SU-DHL-6 (cell line): ENCODE measurements at regions not wholly inside any gene's neighbourhood (a gene's known extent, or its start where the extent isn't known, plus 50 kb on each side); places are given as distances from the start of the nearest gene placed in this dataset.

Experiments
- H2AFZ ChIP-seq: fragments of 200-600 bp; sonication (generic); 2 replicates; pipeline ENCODE4 v1.6.1; 2014; ENCODE audit warnings: low read depth, mild to moderate bottlenecking, moderate library complexity, mixed read lengths, antibody characterized with exemption, low read length; ENCODE audit not compliant: severe bottlenecking
- H3F3A ChIP-seq: fragments of 200-600 bp; shearing (Covaris generic); 2 replicates; pipeline ENCODE4 v1.6.0; 2016; ENCODE audit warnings: antibody characterized with exemption, mild to moderate bottlenecking; ENCODE audit not compliant: insufficient read depth
- H3K27ac ChIP-seq: fragments of 200-600 bp; sonication (generic); 2 replicates; pipeline ENCODE4 v1.5.1; 2016; ENCODE audit warnings: low read depth, mild to moderate bottlenecking, low read length, moderate library complexity, mixed read lengths
- H3K27me3 ChIP-seq: fragments of 200-600 bp; sonication (generic), shearing (Covaris generic); 2 replicates; pipeline ENCODE4 v1.6.0; 2014; ENCODE audit warnings: mild to moderate bottlenecking, low read length
- H3K36me3 ChIP-seq: fragments of 200-600 bp; sonication (generic); 2 replicates; pipeline ENCODE4 v1.6.1; 2014; ENCODE audit warnings: mild to moderate bottlenecking, low read length, mixed read lengths
- H3K4me2 ChIP-seq: fragments of 300-600, 200-600 bp; shearing (Covaris generic), sonication (generic); 2 replicates; pipeline ENCODE4 v1.6.0; 2014; ENCODE audit warnings: low read length, low read depth, mild to moderate bottlenecking; ENCODE audit not compliant: poor library complexity, severe bottlenecking
- H3K4me3 ChIP-seq: fragments of 200-600 bp; sonication (generic); 2 replicates; pipeline ENCODE4 v1.5.1; 2014; ENCODE audit warnings: antibody characterized with exemption, low read length, mild to moderate bottlenecking, mixed read lengths; ENCODE audit not compliant: insufficient read depth, poor library complexity, severe bottlenecking
- H3K79me2 ChIP-seq: fragments of 200-600 bp; sonication (generic); 2 replicates; pipeline ENCODE4 v1.6.1; 2014; ENCODE audit warnings: mild to moderate bottlenecking, low read length, moderate library complexity; ENCODE audit not compliant: insufficient read depth
- H3K9ac ChIP-seq: fragments of 200-600 bp; sonication (generic); 2 replicates; pipeline ENCODE4 v1.7.0; 2014; ENCODE audit warnings: mild to moderate bottlenecking, low read length
- H3K9me2 ChIP-seq: fragments of 200-600 bp; sonication (generic); replicated peaks from 2 replicates; pipeline ENCODE4 v1.6.1; 2014; ENCODE audit warnings: low read length; ENCODE audit not compliant: insufficient read depth
- H3K9me3 ChIP-seq: fragments of 200-600 bp; sonication (generic); 2 replicates; pipeline ENCODE4 v1.6.1; 2014; ENCODE audit warnings: low read length, mixed read lengths; ENCODE audit not compliant: insufficient read depth
- H4K20me1 ChIP-seq: fragments of 200-600 bp; sonication (generic); 2 replicates; pipeline ENCODE4 v1.6.1; 2014; ENCODE audit warnings: low read depth, mild to moderate bottlenecking, antibody characterized with exemption, low read length, moderate library complexity, mixed read lengths
- EZH2phosphoT487 ChIP-seq: fragments of 200-600 bp; sonication (generic), shearing (Covaris generic); conservative IDR thresholded peaks from 2 replicates; pipeline ENCODE4 v1.6.1; 2018; ENCODE audit warnings: mild to moderate bottlenecking, antibody characterized with exemption, low read length, moderate library complexity, mixed read lengths
- TF ChIP-seq, protein P1 (sequence below): fragments of 200-600 bp; sonication (generic); IDR thresholded peaks from one replicate; pipeline ENCODE4 v1.5.1; 2017; ENCODE audit warnings: antibody characterized with exemption, mild to moderate bottlenecking, low read length, moderate library complexity; ENCODE audit not compliant: insufficient read depth, poor library complexity, severe bottlenecking

GRCh38 chr2:236934166-236934565 lies 151.5 kb upstream of the COPS8 start:
- H3K4me3 ChIP-seq: no peak overlapping the region
- no peaks in the 10 kb centered on the region for H3K27me3 ChIP-seq
- no peaks in the 10 kb centered on the region for H3F3A ChIP-seq
- H4K20me1 ChIP-seq: no peaks in the 10 kb centered on the region
- no peaks in the 10 kb centered on the region for H3K79me2 ChIP-seq
- H2AFZ ChIP-seq: no peak overlapping the region
- H3K9ac ChIP-seq: no peak overlapping the region
- no peaks in the 10 kb centered on the region for H3K9me2 ChIP-seq
- no peaks in the 10 kb centered on the region for H3K9me3 ChIP-seq
- H3K27ac ChIP-seq: no peak overlapping the region
- TF ChIP-seq, protein P1, sequence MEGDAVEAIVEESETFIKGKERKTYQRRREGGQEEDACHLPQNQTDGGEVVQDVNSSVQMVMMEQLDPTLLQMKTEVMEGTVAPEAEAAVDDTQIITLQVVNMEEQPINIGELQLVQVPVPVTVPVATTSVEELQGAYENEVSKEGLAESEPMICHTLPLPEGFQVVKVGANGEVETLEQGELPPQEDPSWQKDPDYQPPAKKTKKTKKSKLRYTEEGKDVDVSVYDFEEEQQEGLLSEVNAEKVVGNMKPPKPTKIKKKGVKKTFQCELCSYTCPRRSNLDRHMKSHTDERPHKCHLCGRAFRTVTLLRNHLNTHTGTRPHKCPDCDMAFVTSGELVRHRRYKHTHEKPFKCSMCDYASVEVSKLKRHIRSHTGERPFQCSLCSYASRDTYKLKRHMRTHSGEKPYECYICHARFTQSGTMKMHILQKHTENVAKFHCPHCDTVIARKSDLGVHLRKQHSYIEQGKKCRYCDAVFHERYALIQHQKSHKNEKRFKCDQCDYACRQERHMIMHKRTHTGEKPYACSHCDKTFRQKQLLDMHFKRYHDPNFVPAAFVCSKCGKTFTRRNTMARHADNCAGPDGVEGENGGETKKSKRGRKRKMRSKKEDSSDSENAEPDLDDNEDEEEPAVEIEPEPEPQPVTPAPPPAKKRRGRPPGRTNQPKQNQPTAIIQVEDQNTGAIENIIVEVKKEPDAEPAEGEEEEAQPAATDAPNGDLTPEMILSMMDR: no peak
- no peak for TF ChIP-seq EZH2phosphoT487
- no peaks in the 10 kb centered on the region for H3K36me3 ChIP-seq
- no peak overlapping the region for H3K4me2 ChIP-seq

DNA sequence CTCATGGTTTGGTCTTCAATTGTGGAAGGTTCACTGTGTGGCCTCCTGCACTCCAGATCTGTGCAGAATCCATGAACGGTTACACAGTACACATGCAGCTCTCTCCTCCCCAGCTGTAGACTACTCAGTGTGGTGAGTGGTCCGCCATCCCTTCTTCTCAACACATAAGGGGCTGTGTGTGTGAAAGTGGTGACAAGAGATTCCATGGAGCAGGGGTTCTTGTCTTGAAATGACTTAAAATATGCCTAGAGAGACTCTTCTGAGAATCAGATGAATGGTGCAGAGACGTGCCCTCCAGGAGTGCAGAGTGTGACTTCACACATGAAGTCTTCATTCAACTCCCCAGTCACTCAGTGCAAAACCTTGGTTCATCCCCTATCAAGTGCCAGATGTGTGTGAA lies 151.0 kb upstream of the COPS8 start:
- Histone ChIP-seq H3F3A (no peaks in the 10 kb centered on the region), H3K27ac (no peak overlapping the region)
- TF ChIP-seq EZH2phosphoT487: no peak
- TF ChIP-seq, protein P1: no peak

GRCh38 chr2:236935083-236935482 lies 150.6 kb upstream of the COPS8 start:
- Histone ChIP-seq H3K79me2 (no peaks in the 10 kb centered on the region), H3K36me3 (no peaks in the 10 kb centered on the region)
- TF ChIP-seq, protein P1: no peak
- no peak for TF ChIP-seq EZH2phosphoT487

More for the DNA sequence above, 151.0 kb upstream of the COPS8 start:
- no peaks in the 10 kb centered on the region for H3K36me3 ChIP-seq
- no peaks in the 10 kb centered on the region for H4K20me1 ChIP-seq
- H3K79me2 ChIP-seq: no peaks in the 10 kb centered on the region
- no peak overlapping the region for H3K9ac ChIP-seq
- H3K9me2 ChIP-seq: no peaks in the 10 kb centered on the region
- H2AFZ ChIP-seq: no peak overlapping the region
- no peak overlapping the region for H3K4me2 ChIP-seq
- no peaks in the 10 kb centered on the region for H3K27me3 ChIP-seq
- no peak overlapping the region for H3K4me3 ChIP-seq
- no peaks in the 10 kb centered on the region for H3K9me3 ChIP-seq

More at GRCh38 chr2:236935083-236935482, 150.6 kb upstream of the COPS8 start:
- Histone ChIP-seq H3K9me3 (no peaks in the 10 kb centered on the region), H3K27ac (no peak overlapping the region), H3K4me3 (no peak overlapping the region), H3F3A (no peaks in the 10 kb centered on the region), H3K9me2 (no peaks in the 10 kb centered on the region), H4K20me1 (no peaks in the 10 kb centered on the region), H3K9ac (no peak overlapping the region), H3K4me2 (no peak overlapping the region), H2AFZ (no peak overlapping the region), H3K27me3 (no peaks in the 10 kb centered on the region)
